ENCODE measurements at regions not wholly inside any gene's neighbourhood (a gene's known extent, or its start where the extent isn't known, plus 50 kb on each side); places are given as distances from the start of the nearest gene placed in this dataset.

- H3K36me3 Mint-ChIP-seq, result no peaks in the 10 kb centered on the region
- Histone ChIP-seq H3K27ac (no peak overlapping the region), H3K4me1 (no peaks in the 10 kb centered on the region), H3K4me2 (no peak overlapping the region), H3K9ac (no peak overlapping the region), H3K79me2 (ENCODE audit: low read depth) (no peaks in the 10 kb centered on the region), H3K4me3 (no peak overlapping the region), H3K36me3 (no peaks in the 10 kb centered on the region), H3F3A (ENCODE audit: low read depth) (no peaks in the 10 kb centered on the region), H2AFZ (replicated peaks) (no peak overlapping the region), H3K9me3 (ENCODE audit: low read depth) (peaks cover under 1% of the 10 kb centered on the region), H3K27me3 (no peaks in the 10 kb centered on the region), H4K20me1 (ENCODE audit: low read depth) (no peaks in the 10 kb centered on the region)
- TF ChIP-seq EZH2 (IDR thresholded peaks at IDR 0.05) (no peak), EZH2phosphoT487 (IDR thresholded peaks at IDR 0.05) (no peak)
- TF ChIP-seq, protein P1, sequence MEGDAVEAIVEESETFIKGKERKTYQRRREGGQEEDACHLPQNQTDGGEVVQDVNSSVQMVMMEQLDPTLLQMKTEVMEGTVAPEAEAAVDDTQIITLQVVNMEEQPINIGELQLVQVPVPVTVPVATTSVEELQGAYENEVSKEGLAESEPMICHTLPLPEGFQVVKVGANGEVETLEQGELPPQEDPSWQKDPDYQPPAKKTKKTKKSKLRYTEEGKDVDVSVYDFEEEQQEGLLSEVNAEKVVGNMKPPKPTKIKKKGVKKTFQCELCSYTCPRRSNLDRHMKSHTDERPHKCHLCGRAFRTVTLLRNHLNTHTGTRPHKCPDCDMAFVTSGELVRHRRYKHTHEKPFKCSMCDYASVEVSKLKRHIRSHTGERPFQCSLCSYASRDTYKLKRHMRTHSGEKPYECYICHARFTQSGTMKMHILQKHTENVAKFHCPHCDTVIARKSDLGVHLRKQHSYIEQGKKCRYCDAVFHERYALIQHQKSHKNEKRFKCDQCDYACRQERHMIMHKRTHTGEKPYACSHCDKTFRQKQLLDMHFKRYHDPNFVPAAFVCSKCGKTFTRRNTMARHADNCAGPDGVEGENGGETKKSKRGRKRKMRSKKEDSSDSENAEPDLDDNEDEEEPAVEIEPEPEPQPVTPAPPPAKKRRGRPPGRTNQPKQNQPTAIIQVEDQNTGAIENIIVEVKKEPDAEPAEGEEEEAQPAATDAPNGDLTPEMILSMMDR (IDR thresholded peaks at IDR 0.05), result no peak
- no peak for DNase-seq (ENCODE audit: low spot score)
- peaks cover 21% of the 10 kb centered on the region for H3K27me3 Mint-ChIP-seq (ENCODE audit: insufficient read depth, low read depth)
- no peak overlapping the region for H3K27ac Mint-ChIP-seq
- no peak overlapping the region for H3K4me3 Mint-ChIP-seq
- H3K9me3 Mint-ChIP-seq, result peaks cover 8% of the 10 kb centered on the region
- peaks cover 11% of the 10 kb centered on the region for H3K4me1 Mint-ChIP-seq
Measured at GRCh38 chr1:29460041-29460610, 223.8 kb downstream of the PTPRU start.

DNA sequence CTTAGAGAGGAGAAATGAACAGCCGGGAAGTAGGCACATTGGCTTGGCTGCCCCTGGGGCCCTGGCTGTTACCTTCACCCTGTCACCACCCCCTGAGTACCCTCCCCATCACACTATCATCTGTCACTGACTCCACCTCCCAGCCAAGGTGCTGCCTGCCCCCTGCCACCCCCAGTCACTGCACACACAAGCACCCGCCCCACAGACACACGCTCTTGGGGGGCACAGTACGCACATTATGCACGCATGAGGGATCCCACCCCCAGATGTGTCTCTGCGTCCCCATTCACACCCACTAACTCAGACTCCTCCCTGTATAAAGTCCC lies 223.3 kb downstream of the PTPRU start:
- Histone ChIP-seq H3K4me2 (no peak overlapping the region), H2AFZ (replicated peaks) (no peak overlapping the region), H3K27me3 (no peaks in the 10 kb centered on the region), H3K4me1 (no peaks in the 10 kb centered on the region), H4K20me1 (ENCODE audit: low read depth) (no peaks in the 10 kb centered on the region), H3K9ac (no peak overlapping the region), H3K9me3 (ENCODE audit: low read depth) (no peaks in the 10 kb centered on the region), H3K27ac (no peak overlapping the region), H3K4me3 (no peak overlapping the region), H3K79me2 (ENCODE audit: low read depth) (no peaks in the 10 kb centered on the region), H3K36me3 (no peaks in the 10 kb centered on the region), H3F3A (ENCODE audit: low read depth) (no peaks in the 10 kb centered on the region)
- no peak overlapping the region for H3K4me3 Mint-ChIP-seq
- no peak for DNase-seq (ENCODE audit: low spot score)
- H3K27ac Mint-ChIP-seq, result no peak overlapping the region
- peaks cover 11% of the 10 kb centered on the region for H3K4me1 Mint-ChIP-seq
- H3K27me3 Mint-ChIP-seq (ENCODE audit: insufficient read depth, low read depth), result peaks cover 24% of the 10 kb centered on the region
- TF ChIP-seq, protein P1 (IDR thresholded peaks at IDR 0.05), result no peak
- TF ChIP-seq EZH2phosphoT487 (IDR thresholded peaks at IDR 0.05) (no peak), EZH2 (IDR thresholded peaks at IDR 0.05) (no peak)
- H3K9me3 Mint-ChIP-seq, result peaks cover 6% of the 10 kb centered on the region
- no peaks in the 10 kb centered on the region for H3K36me3 Mint-ChIP-seq

- Histone ChIP-seq H3K4me3 (no peak overlapping the region), H3K9ac (no peak overlapping the region), H4K20me1 (ENCODE audit: low read depth) (no peaks in the 10 kb centered on the region), H3K79me2 (ENCODE audit: low read depth) (no peaks in the 10 kb centered on the region), H3K4me2 (no peak overlapping the region), H3F3A (ENCODE audit: low read depth) (no peaks in the 10 kb centered on the region), H3K9me3 (ENCODE audit: low read depth) (no peaks in the 10 kb centered on the region), H3K36me3 (no peaks in the 10 kb centered on the region), H3K27ac (no peak overlapping the region), H2AFZ (replicated peaks) (no peak overlapping the region), H3K27me3 (no peaks in the 10 kb centered on the region), H3K4me1 (no peaks in the 10 kb centered on the region)
- Mint-ChIP-seq H3K4me1 (peaks cover 15% of the 10 kb centered on the region), H3K9me3 (peaks cover 6% of the 10 kb centered on the region), H3K27me3 (ENCODE audit: insufficient read depth, low read depth) (peaks cover 24% of the 10 kb centered on the region), H3K4me3 (no peak overlapping the region), H3K27ac (peak overlapping the region; percentile 8), H3K36me3 (no peaks in the 10 kb centered on the region)
- TF ChIP-seq, protein P1 (IDR thresholded peaks at IDR 0.05), result no peak
- DNase-seq (ENCODE audit: low spot score), result no peak
Measured at GRCh38 chr1:29458737-29459619, 222.7 kb downstream of the PTPRU start.

Measured in neural progenitor cell (in vitro differentiated cells).